Lower leg skin (tissue), 3 donors: ENCODE measurements at regions not wholly inside any gene's neighbourhood (a gene's known extent, or its start where the extent isn't known, plus 50 kb on each side); places are given as distances from the start of the nearest gene placed in this dataset.

Experiments
- CTCF ChIP-seq, 3 donors: fragments of 450-650 bp; IDR thresholded peaks; one replicate each; pipeline ENCODE4 v1.5.1; 2016; ENCODE audit warnings: antibody characterized with exemption in 3 of 3, mild to moderate bottlenecking in 3 of 3, moderate library complexity in 2 of 3
- POLR2A ChIP-seq, 2 donors: fragments of 450-650 bp; IDR thresholded peaks; one replicate each; pipeline ENCODE4 v1.6.1; 2016 to 2017; ENCODE audit warnings: antibody characterized with exemption in 2 of 2, mild to moderate bottlenecking in 1 of 2, moderate library complexity in 1 of 2

- TF ChIP-seq CTCF (IDR thresholded peaks at IDR 0.05): no peak
- no peak for TF ChIP-seq POLR2A (IDR thresholded peaks at IDR 0.05)
These were observed 84.3 kb upstream of the SHB start for GRCh38 chr9:38153152-38153909.
